ENCODE measurements at regions not wholly inside any gene's neighbourhood (a gene's known extent, or its start where the extent isn't known, plus 50 kb on each side); places are given as distances from the start of the nearest gene placed in this dataset.

- TF ChIP-seq CTCF (IDR thresholded peaks at IDR 0.05) (no peak), POLR2A (IDR thresholded peaks at IDR 0.05) (no peak), POLR2AphosphoS5 (IDR thresholded peaks at IDR 0.05) (no peak)
Observed at GRCh38 chr16:85485379-85485778, 127.7 kb upstream of the GSE1 start.
